Sigmoid colon (tissue), 4 donors: ENCODE measurements at regions not wholly inside any gene's neighbourhood (a gene's known extent, or its start where the extent isn't known, plus 50 kb on each side); places are given as distances from the start of the nearest gene placed in this dataset.

Source experiments
- EP300 ChIP-seq, 4 donors: sonication (generic); formaldehyde crosslinking; IDR thresholded peaks; one replicate each; pipeline ENCODE4 v1.6.1; 2017; ENCODE audit warnings: antibody characterized with exemption in 4 of 4
- POLR2AphosphoS5 ChIP-seq, 4 donors: sonication (generic); formaldehyde crosslinking; IDR thresholded peaks; one replicate each; pipeline ENCODE4 v1.6.1; 2017; ENCODE audit warnings: antibody characterized with exemption in 4 of 4
- TF ChIP-seq, protein P1 (sequence below), 4 experiments: fragments of 450-650 bp in 3 of 4; fragments of 200-600 bp in 1 of 4; IDR thresholded peaks; one replicate each; pipeline ENCODE4 v1.5.1; 2016 to 2019; ENCODE audit warnings: antibody characterized with exemption in 4 of 4, mild to moderate bottlenecking in 3 of 4, moderate library complexity in 2 of 4

- TF ChIP-seq, protein P1, sequence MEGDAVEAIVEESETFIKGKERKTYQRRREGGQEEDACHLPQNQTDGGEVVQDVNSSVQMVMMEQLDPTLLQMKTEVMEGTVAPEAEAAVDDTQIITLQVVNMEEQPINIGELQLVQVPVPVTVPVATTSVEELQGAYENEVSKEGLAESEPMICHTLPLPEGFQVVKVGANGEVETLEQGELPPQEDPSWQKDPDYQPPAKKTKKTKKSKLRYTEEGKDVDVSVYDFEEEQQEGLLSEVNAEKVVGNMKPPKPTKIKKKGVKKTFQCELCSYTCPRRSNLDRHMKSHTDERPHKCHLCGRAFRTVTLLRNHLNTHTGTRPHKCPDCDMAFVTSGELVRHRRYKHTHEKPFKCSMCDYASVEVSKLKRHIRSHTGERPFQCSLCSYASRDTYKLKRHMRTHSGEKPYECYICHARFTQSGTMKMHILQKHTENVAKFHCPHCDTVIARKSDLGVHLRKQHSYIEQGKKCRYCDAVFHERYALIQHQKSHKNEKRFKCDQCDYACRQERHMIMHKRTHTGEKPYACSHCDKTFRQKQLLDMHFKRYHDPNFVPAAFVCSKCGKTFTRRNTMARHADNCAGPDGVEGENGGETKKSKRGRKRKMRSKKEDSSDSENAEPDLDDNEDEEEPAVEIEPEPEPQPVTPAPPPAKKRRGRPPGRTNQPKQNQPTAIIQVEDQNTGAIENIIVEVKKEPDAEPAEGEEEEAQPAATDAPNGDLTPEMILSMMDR (IDR thresholded peaks at IDR 0.05): no peak
- TF ChIP-seq EP300 (IDR thresholded peaks at IDR 0.05) (no peak), POLR2AphosphoS5 (IDR thresholded peaks at IDR 0.05) (no peak)
These were observed 89.6 kb upstream of the RXFP2 start for GRCh38 chr13:31649766-31650165.
